Ammon's horn (tissue), 1 donor: ENCODE measurements at regions not wholly inside any gene's neighbourhood (a gene's known extent, or its start where the extent isn't known, plus 50 kb on each side); places are given as distances from the start of the nearest gene placed in this dataset.

Source experiments
- DNase-seq: peaks from one replicate; pipeline ENCODE4 v3.0.0-alpha.2; 2016; ENCODE audit warnings: low spot score

- DNase-seq, result no peak
Observed at GRCh38 chr9:673264-673965, 168.1 kb upstream of the DMRT1 start.

DNA sequence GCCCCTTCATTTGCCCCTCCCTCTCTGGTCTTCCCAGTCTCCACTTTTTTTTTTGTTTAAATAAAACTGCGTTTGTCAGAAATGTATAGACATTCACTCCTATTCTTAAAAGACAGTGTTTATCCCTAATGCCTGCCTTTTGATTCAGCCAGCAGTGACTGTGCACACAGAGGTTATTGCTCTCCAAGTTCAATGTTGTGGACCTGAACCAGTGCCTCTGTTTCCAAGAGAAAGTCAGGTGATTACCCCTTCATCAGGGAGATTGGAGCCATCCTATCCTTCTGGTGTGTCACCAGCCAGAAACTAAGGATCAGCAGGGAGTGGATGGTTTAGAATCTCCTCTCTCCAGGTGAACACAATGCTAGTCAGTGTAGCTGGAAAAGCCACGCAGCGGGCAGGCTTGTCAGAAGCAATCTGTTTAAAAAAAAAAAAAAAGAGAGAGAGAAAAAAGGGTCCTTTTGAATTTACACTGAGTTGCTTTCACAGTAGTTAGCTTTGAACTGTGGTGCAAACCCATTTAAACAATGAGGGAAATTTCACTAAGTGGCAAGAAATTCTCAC, 167.5 kb upstream of the DMRT1 start:
- peak; percentile 33 for DNase-seq

DNA sequence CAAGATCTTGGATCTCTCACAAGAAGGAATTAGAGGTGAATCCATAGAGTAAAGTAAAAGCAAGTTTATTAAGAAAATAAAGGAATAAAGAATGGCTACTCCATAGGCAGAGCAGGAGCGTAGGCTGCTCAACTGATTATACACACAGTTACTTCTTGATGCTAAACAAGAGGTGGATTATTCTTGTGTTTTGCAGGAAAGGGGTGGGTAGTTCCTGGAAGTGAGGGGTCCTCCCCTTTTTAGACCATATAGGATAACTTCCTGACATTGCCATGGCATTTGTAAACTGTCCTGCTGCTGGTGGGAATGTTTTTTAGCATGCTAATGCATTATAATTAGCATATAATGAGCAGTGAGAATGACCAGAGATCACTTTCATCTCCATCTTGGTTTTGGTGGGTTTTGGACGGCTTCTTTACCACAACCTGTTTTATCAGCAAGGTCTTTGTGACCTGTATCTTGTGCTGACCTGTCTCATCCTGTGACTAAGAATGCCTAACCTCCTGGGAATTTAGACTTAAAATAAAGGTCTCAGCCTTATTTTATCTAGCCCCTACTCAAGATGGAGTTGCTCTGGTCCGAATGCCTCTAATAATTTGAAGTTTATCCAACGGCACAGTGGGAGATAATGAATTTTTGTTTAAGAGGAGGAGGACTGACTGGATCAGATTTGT, 165.7 kb upstream of the DMRT1 start:
- no peak for DNase-seq

DNA sequence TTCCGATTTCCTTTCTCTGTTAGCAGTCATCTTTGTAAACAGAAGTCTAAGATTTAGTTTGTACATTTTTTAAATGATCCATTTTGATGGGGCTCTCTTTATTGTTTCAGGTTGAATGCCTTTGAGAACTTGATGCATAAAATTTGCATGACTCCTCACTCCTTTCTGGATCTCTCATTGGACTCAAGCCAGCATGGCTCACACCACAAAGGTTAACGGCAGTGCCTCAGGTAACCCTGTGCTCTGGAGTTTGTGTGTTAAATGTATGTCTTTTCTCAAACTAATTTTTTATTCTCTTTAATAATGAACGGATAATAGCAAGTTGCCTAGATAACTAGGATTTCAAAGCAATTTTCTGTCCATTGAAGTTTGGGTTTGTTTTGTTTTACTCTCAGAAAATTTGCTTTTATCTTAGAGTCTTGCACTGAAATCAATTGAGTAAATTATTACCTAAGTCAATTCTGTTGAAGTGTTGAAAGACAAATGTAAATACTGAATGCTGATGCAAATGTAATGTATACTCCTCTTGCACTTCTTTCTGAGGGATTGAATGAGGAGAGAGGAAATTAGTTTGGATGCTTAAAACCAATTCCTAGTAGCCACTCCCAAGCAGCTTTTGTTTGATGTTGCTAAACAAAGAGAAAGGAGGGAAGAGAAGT, 164.6 kb upstream of the DMRT1 start:
- no peak for DNase-seq

GRCh38 chr9:677461-678097, 163.9 kb upstream of the DMRT1 start:
- DNase-seq, result no peak

GRCh38 chr9:678897-679296, 162.6 kb upstream of the DMRT1 start:
- DNase-seq, result no peak

DNA sequence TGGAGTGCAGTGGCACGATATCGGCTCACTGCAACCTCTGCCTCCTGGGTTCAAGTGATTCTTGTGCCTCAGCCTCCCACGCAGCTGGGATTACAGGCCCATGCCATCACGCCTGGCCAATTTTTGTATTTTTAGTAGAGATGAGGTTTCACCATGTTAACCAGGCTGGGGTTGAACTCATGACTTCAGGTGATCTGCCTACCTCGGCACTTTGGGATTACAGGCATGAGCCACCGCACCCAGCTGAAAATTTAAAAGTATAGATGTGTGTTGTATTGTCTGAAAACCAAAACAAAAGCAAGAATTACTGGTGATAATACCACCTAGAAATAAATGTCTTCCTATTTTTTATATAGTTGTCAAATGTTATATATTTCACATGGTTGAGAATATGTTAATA, 162.0 kb upstream of the DMRT1 start:
- no peak for DNase-seq

DNA sequence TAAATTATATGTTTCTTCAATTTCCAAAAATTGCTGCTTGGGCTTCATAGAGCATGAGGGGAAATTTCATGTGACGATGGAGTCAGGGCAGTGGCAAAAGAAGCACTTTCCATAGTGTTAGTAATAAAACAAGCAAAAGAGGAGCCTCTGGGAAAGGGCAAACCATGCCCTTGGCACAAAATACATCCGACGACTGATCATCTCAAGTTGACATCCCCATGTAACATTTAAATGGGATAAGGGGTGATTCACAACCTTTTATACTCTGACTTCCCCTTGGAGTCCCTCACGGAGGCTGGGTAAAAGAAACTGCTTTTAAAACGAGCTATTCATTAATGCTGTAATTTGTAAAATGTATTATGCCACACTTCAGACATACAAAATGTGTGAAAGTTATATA, 161.4 kb upstream of the DMRT1 start:
- DNase-seq, result no peak

- no peak for DNase-seq
Observed at GRCh38 chr9:682633-683508, 158.6 kb upstream of the DMRT1 start.

GRCh38 chr9:683509-684021, 157.9 kb upstream of the DMRT1 start:
- no peak for DNase-seq

GRCh38 chr9:684054-684890, 157.2 kb upstream of the DMRT1 start:
- no peak for DNase-seq

DNA sequence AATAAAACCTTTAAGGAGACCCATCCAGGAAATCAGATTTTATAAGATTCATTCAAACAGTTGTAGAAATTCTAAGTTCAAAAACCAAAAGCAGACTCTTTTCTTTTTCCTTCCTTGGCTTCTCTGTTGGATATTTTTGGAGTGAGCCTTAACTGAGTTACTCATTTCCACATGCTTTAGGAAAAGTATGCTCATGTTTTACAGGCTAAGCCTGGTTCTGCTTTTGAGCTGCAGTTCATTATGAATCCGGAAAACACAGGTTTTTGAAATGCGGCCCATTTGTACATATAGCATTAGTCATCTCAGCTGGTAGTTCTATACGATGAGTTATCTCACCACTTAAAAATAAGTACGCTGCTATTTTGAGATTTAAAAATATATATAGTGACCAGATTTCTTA, 156.6 kb upstream of the DMRT1 start:
- DNase-seq, result no peak

DNA sequence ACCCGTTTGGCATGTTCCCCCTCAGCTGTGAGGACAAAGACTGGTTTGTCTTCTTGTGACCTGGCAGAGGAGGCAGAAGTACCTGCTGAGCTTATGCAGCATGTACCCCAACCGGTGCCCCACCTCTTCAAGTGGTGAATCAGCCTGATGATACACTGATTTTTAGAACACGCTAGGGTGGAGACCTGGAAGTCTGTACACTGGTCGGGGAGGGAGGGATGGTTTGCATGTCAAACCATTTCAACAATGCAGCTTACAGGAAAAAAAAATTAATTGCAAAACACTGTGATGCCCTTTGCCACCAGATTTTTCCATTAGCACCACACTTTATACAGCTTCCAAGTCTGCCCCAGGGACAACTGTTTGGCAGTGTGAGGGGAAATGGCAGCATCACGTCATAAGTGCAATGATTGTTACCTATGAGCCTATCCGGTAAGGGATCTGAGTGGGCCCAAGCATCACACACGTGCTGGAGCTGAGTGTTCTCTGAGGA, 155.1 kb upstream of the DMRT1 start:
- no peak for DNase-seq

- DNase-seq, result no peak
Observed at GRCh38 chr9:687034-687785, 154.3 kb upstream of the DMRT1 start.

GRCh38 chr9:687994-688393, 153.5 kb upstream of the DMRT1 start:
- DNase-seq, result no peak

GRCh38 chr9:690517-691111, 150.9 kb upstream of the DMRT1 start:
- no peak for DNase-seq

GRCh38 chr9:691825-692400, 149.6 kb upstream of the DMRT1 start:
- no peak for DNase-seq

DNA sequence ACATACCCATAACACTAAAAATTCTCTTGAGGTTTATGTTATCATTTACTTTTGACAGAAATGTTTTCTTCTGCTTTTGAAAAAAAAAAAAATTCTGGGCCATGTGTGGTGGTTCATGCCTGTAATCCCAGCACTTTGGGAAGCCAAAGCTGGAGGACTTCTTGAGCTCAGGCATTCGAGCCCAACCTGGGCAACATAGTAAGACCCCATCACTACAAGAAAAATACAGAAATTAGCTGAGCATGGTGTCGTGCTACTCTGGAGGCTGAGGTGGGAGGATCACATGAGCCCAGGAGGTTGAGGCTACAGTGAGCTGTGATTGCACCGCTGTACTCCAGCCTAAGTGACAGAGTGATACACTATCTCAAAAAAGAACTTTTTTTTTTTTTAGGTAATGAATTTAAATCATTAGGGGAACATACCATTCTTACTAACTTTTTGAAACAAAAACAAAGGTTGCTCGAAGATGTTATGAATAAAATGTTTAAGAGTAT, 148.8 kb upstream of the DMRT1 start:
- no peak for DNase-seq
